Spleen (tissue), 7 donors: ENCODE measurements at regions not wholly inside any gene's neighbourhood (a gene's known extent, or its start where the extent isn't known, plus 50 kb on each side); places are given as distances from the start of the nearest gene placed in this dataset.

Experiments
- CTCF ChIP-seq, 11 experiments: fragments of 200-600 bp in 7 of 11; fragments of 450-650 bp in 4 of 11; sonication (generic) in 4 of 11; IDR thresholded peaks in 8 of 11; conservative IDR thresholded peaks in 3 of 11; 1 replicate in 7 of 11; 2 replicates in 4 of 11; pipeline versions ENCODE4 v1.4.0 to v1.8.0; 2016 to 2021; ENCODE audit warnings: antibody characterized with exemption in 11 of 11, inconsistent platforms in 4 of 11, mild to moderate bottlenecking in 1 of 11
- POLR2A ChIP-seq, 3 donors: fragments of 450-650 bp; IDR thresholded peaks; one replicate each; pipeline ENCODE4 v1.5.1; 2017; ENCODE audit warnings: antibody characterized with exemption in 3 of 3, mild to moderate bottlenecking in 1 of 3
- donor health status: DM: no; HTN: no; CAD: no; lungs with moderate emphysema.
- donor health status: DM: no; HTN: no; CAD: no.
- donor health status: DM: no; HTN: no; CAD: no.

- TF ChIP-seq POLR2A (IDR thresholded peaks at IDR 0.05) (no peak), CTCF (IDR thresholded peaks at IDR 0.05 in 8 of 11, conservative IDR thresholded peaks at IDR 0.05 in 3 of 11) (no peak)
These were observed 79.5 kb upstream of the BHLHE40 start for GRCh38 chr3:4899710-4900109.
